ENCODE measurements at regions not wholly inside any gene's neighbourhood (a gene's known extent, or its start where the extent isn't known, plus 50 kb on each side); places are given as distances from the start of the nearest gene placed in this dataset.
"Not testable (repeated sequence)": the region's sequence is repeated elsewhere in the genome, so short reads cannot be mapped to it uniquely, and the experiment has no call there.

GRCh38 chr7:19882893-19883292, 109.5 kb upstream of the TMEM196 start:
- TF ChIP-seq CTCF (IDR thresholded peaks at IDR 0.05; ENCODE audit: low read depth, low read length); EZH2phosphoT487 (IDR thresholded peaks at IDR 0.05; ENCODE audit: low read depth): not testable (repeated sequence)

All from OCI-LY3 (cell line).